Ishikawa (cell line): ENCODE measurements at regions not wholly inside any gene's neighbourhood (a gene's known extent, or its start where the extent isn't known, plus 50 kb on each side); places are given as distances from the start of the nearest gene placed in this dataset.

ENCODE experiments used
- CEBPB ChIP-seq: IDR thresholded peaks from 2 replicates; pipeline ENCODE4 v1.6.1; 2012
- CREB1 ChIP-seq: IDR thresholded peaks from 2 replicates; pipeline ENCODE4 v1.6.1; 2012; ENCODE audit warnings: low read depth
- EP300 ChIP-seq: IDR thresholded peaks from 2 replicates; pipeline ENCODE4 v1.6.1; 2012; ENCODE audit warnings: borderline replicate concordance
- FOXM1 ChIP-seq: IDR thresholded peaks from 2 replicates; pipeline ENCODE4 v1.6.1; 2012; ENCODE audit warnings: low read depth, borderline replicate concordance
- NFIC ChIP-seq: IDR thresholded peaks from 2 replicates; pipeline ENCODE4 v1.6.1; 2012
- TAF1 ChIP-seq: IDR thresholded peaks from 2 replicates; pipeline ENCODE4 v1.6.1; 2012; ENCODE audit warnings: low read depth, mild to moderate bottlenecking
- ZBTB7A ChIP-seq: IDR thresholded peaks from 2 replicates; pipeline ENCODE4 v1.6.1; 2012; ENCODE audit warnings: low read depth
- TF ChIP-seq, protein P1 (sequence below): IDR thresholded peaks from 2 replicates; pipeline ENCODE4 v1.6.1; 2012

DNA sequence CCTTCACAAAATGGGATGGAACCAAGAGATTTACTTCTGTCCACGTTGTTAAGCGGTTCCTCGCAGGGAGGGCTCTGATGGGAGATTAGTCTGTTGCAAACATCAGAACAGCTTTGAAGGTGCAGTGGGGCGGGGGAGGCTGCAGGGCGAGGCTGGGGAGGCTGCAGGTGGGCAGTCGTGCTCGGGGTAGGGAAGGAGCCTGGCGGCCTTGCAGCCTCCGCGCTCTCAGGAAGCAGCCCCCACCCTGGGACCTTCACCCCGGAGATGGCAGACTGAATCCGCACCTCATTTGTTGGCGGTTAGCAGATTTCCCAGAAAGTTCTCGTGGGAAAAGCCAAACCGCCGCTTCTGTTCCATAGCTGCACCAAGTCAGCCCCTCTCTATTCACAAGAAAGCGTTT is 237.3 kb downstream of the BRD1 start:
- no peak for TF ChIP-seq NFIC
- TF ChIP-seq CEBPB: no peak
- no peak for TF ChIP-seq ZBTB7A
- TF ChIP-seq CREB1: no peak
- TF ChIP-seq, protein P1, sequence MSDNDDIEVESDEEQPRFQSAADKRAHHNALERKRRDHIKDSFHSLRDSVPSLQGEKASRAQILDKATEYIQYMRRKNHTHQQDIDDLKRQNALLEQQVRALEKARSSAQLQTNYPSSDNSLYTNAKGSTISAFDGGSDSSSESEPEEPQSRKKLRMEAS: no peak
- no peak for TF ChIP-seq FOXM1
- no peak for TF ChIP-seq EP300
- no peak for TF ChIP-seq TAF1
